ENCODE measurements at regions not wholly inside any gene's neighbourhood (a gene's known extent, or its start where the extent isn't known, plus 50 kb on each side); places are given as distances from the start of the nearest gene placed in this dataset.

GRCh38 chr4:187065396-187065795 is 341.7 kb upstream of the FAT1 start:
- Mint-ChIP-seq H3K27ac (no peak overlapping the region), H3K4me1 (no peaks in the 10 kb centered on the region), H3K4me3 (no peak overlapping the region), H3K36me3 (no peaks in the 10 kb centered on the region), H3K9me3 (peaks cover 3% of the 10 kb centered on the region), H3K27me3 (ENCODE audit: insufficient read depth, low read depth) (peaks cover 4% of the 10 kb centered on the region)
- Histone ChIP-seq H2AFZ (replicated peaks) (no peak overlapping the region), H3K36me3 (no peaks in the 10 kb centered on the region), H3K27me3 (no peaks in the 10 kb centered on the region), H3K4me2 (no peak overlapping the region), H3K9ac (no peak overlapping the region), H3K27ac (no peak overlapping the region), H3K4me3 (no peak overlapping the region), H3K79me2 (ENCODE audit: low read depth) (no peaks in the 10 kb centered on the region), H3K4me1 (no peaks in the 10 kb centered on the region), H3F3A (ENCODE audit: low read depth) (no peaks in the 10 kb centered on the region), H4K20me1 (ENCODE audit: low read depth) (no peaks in the 10 kb centered on the region), H3K9me3 (ENCODE audit: low read depth) (no peaks in the 10 kb centered on the region)
- TF ChIP-seq CTCF (IDR thresholded peaks at IDR 0.05) (no peak), EZH2 (IDR thresholded peaks at IDR 0.05) (no peak), EZH2phosphoT487 (IDR thresholded peaks at IDR 0.05) (no peak)
- DNase-seq (ENCODE audit: low spot score): no peak

- H3K4me3 Mint-ChIP-seq: no peak overlapping the region
- H3K27me3 ChIP-seq: no peaks in the 10 kb centered on the region
- no peaks in the 10 kb centered on the region for H3K4me1 Mint-ChIP-seq
- no peak for DNase-seq (ENCODE audit: low spot score)
- no peaks in the 10 kb centered on the region for H3K36me3 ChIP-seq
- no peak overlapping the region for H3K4me2 ChIP-seq
- H3K36me3 Mint-ChIP-seq: no peaks in the 10 kb centered on the region
- H3K9ac ChIP-seq: no peak overlapping the region
- no peak overlapping the region for H3K27ac ChIP-seq
- H3K27me3 Mint-ChIP-seq (ENCODE audit: insufficient read depth, low read depth): peaks cover 4% of the 10 kb centered on the region
- H4K20me1 ChIP-seq (ENCODE audit: low read depth): no peaks in the 10 kb centered on the region
- H3K4me1 ChIP-seq: no peaks in the 10 kb centered on the region
- H3K4me3 ChIP-seq: no peak overlapping the region
- H3F3A ChIP-seq (ENCODE audit: low read depth): no peaks in the 10 kb centered on the region
- no peak overlapping the region for H2AFZ ChIP-seq (replicated peaks)
- no peaks in the 10 kb centered on the region for H3K9me3 ChIP-seq (ENCODE audit: low read depth)
- no peak for TF ChIP-seq CTCF (IDR thresholded peaks at IDR 0.05)
- TF ChIP-seq EZH2 (IDR thresholded peaks at IDR 0.05): no peak
- no peak for TF ChIP-seq EZH2phosphoT487 (IDR thresholded peaks at IDR 0.05)
- no peak overlapping the region for H3K27ac Mint-ChIP-seq
- H3K79me2 ChIP-seq (ENCODE audit: low read depth): no peaks in the 10 kb centered on the region
- peaks cover 3% of the 10 kb centered on the region for H3K9me3 Mint-ChIP-seq
These were observed 342.1 kb upstream of the FAT1 start for GRCh38 chr4:187065806-187066205.

- Histone ChIP-seq H3K36me3 (no peaks in the 10 kb centered on the region), H3K9me3 (ENCODE audit: low read depth) (no peaks in the 10 kb centered on the region), H3F3A (ENCODE audit: low read depth) (no peaks in the 10 kb centered on the region), H2AFZ (replicated peaks) (no peak overlapping the region), H3K4me3 (no peak overlapping the region), H3K27ac (no peak overlapping the region), H3K4me1 (peaks cover 6% of the 10 kb centered on the region), H3K4me2 (no peak overlapping the region), H3K27me3 (no peaks in the 10 kb centered on the region), H4K20me1 (ENCODE audit: low read depth) (no peaks in the 10 kb centered on the region), H3K9ac (no peak overlapping the region), H3K79me2 (ENCODE audit: low read depth) (no peaks in the 10 kb centered on the region)
- TF ChIP-seq EZH2phosphoT487 (IDR thresholded peaks at IDR 0.05) (no peak), CTCF (IDR thresholded peaks at IDR 0.05) (no peak), EZH2 (IDR thresholded peaks at IDR 0.05) (no peak)
- H3K36me3 Mint-ChIP-seq: no peaks in the 10 kb centered on the region
- H3K27me3 Mint-ChIP-seq (ENCODE audit: insufficient read depth, low read depth): peaks cover 4% of the 10 kb centered on the region
- DNase-seq (ENCODE audit: low spot score): no peak
- no peaks in the 10 kb centered on the region for H3K9me3 Mint-ChIP-seq
- H3K4me3 Mint-ChIP-seq: no peak overlapping the region
- peaks cover 7% of the 10 kb centered on the region for H3K4me1 Mint-ChIP-seq
- H3K27ac Mint-ChIP-seq: no peak overlapping the region
These were observed 345.7 kb upstream of the FAT1 start for GRCh38 chr4:187069398-187069797.

Data from neural progenitor cell (in vitro differentiated cells).